Osteocyte (in vitro differentiated cells): ENCODE measurements at regions not wholly inside any gene's neighbourhood (a gene's known extent, or its start where the extent isn't known, plus 50 kb on each side); places are given as distances from the start of the nearest gene placed in this dataset.
A peak's percentile ranks its signal among the peaks of the same experiment; 100 is the strongest.

Experiments
- DNase-seq: peaks from one replicate; pipeline ENCODE4 v3.0.0; 2021; ENCODE audit warnings: mixed read lengths; ENCODE audit not compliant: unreplicated experiment; ENCODE audit errors: extremely low spot score
- H3K27ac Mint-ChIP-seq: one replicate; pipeline ENCODE4 v1.8.0; 2021; ENCODE audit warnings: mild to moderate bottlenecking, mixed read lengths; ENCODE audit not compliant: unreplicated experiment
- H3K27me3 Mint-ChIP-seq: one replicate; pipeline ENCODE4 v1.8.0; 2021; ENCODE audit warnings: mixed read lengths; ENCODE audit not compliant: unreplicated experiment
- H3K36me3 Mint-ChIP-seq: one replicate; pipeline ENCODE4 v1.8.0; 2021; ENCODE audit warnings: mixed read lengths; ENCODE audit not compliant: unreplicated experiment
- H3K4me1 Mint-ChIP-seq: one replicate; pipeline ENCODE4 v1.8.0; 2021; ENCODE audit warnings: mixed read lengths; ENCODE audit not compliant: unreplicated experiment
- H3K4me3 Mint-ChIP-seq: one replicate; pipeline ENCODE4 v1.8.0; 2021; ENCODE audit warnings: mild to moderate bottlenecking, moderate library complexity, mixed read lengths; ENCODE audit not compliant: unreplicated experiment
- H3K9me3 Mint-ChIP-seq: one replicate; pipeline ENCODE4 v1.8.0; 2021; ENCODE audit warnings: mixed read lengths; ENCODE audit not compliant: unreplicated experiment
- TF ChIP-seq, protein P1 (sequence below): fragments of 200-600 bp; sonication (generic); IDR thresholded peaks from 2 replicates; pipeline ENCODE4 v1.5.0; 2021; ENCODE audit warnings: antibody characterized with exemption, mild to moderate bottlenecking, moderate library complexity

DNA sequence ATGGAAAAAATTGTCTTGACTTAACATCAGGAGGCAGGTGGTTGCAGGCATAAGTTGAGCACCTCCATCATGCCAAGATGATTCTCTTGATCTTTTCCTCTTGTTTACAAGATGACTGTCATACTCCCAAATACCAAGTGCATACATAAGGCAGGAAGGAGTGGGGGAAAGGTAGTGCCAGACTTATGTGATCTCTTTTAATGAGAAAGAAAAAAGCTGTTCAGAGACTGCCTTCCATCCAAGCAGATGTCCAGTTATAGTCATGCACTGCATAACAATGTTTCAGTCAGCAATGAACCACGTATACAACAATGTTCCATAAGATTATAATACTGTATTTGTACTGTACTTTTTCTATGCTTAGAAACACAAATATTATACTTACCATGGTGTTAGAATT, 135.7 kb downstream of the EHF start:
- Mint-ChIP-seq H3K27me3 (no peaks in the 10 kb centered on the region), H3K9me3 (peaks cover 7% of the 10 kb centered on the region), H3K36me3 (peaks cover 49% of the 10 kb centered on the region), H3K27ac (no peak overlapping the region), H3K4me1 (no peaks in the 10 kb centered on the region), H3K4me3 (no peak overlapping the region)
- DNase-seq, result no peak
- TF ChIP-seq, protein P1, sequence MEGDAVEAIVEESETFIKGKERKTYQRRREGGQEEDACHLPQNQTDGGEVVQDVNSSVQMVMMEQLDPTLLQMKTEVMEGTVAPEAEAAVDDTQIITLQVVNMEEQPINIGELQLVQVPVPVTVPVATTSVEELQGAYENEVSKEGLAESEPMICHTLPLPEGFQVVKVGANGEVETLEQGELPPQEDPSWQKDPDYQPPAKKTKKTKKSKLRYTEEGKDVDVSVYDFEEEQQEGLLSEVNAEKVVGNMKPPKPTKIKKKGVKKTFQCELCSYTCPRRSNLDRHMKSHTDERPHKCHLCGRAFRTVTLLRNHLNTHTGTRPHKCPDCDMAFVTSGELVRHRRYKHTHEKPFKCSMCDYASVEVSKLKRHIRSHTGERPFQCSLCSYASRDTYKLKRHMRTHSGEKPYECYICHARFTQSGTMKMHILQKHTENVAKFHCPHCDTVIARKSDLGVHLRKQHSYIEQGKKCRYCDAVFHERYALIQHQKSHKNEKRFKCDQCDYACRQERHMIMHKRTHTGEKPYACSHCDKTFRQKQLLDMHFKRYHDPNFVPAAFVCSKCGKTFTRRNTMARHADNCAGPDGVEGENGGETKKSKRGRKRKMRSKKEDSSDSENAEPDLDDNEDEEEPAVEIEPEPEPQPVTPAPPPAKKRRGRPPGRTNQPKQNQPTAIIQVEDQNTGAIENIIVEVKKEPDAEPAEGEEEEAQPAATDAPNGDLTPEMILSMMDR, result no peak

DNA sequence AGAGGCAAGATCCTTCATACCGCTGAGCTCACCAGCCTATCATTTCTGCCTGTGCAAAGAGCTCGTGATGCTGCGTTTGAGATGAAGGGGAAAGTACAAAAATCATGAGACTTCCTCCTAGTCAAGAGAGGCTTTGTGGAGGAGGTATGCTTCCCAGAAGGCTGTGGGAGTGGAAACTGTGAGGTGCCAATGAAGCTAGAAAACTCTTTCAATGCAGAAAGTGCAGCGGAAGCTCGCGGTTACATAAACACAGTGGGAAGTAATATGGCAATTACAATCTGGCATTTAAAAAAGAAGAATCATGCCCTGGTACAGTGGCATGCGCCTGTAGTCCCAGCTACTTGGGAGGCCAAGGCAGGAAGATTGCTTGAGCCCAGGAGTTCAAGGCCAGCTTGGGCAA, 134.8 kb downstream of the EHF start:
- Mint-ChIP-seq H3K27ac (no peak overlapping the region), H3K36me3 (peaks cover 56% of the 10 kb centered on the region), H3K9me3 (peaks cover 7% of the 10 kb centered on the region), H3K4me1 (peaks cover 9% of the 10 kb centered on the region), H3K27me3 (no peaks in the 10 kb centered on the region), H3K4me3 (no peak overlapping the region)
- DNase-seq, result no peak
- TF ChIP-seq, protein P1, result no peak

DNA sequence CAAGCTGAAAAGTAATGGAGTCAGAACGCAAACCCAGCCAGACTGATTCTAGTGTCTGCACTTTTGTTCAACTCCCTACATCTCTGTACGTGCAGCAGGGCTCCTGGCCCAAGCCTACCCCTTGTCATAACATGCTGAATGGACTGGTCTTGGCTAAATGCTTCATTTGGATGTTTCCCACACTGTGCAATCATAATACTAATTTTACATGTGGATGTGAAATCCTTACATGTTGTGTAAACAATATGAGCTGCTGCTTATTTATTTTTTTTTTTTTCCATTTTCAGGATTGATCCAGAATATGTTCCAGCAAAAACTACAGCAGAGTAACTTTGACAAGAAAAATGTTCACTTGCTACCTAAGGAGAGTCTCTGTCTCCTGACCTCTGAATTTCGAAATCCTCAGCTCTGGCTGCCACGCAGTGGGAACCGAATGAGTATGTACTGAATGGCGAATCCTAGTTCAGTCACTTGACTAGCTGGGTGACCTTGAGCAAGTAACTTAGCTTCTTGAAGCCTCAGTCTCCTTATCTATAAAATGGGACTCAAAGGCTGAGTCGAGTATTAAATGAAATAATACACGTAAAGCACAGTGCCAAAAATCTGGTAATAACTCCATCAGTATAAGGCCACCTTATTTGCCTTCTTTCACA, 133.4 kb downstream of the EHF start:
- DNase-seq, result no peak

DNA sequence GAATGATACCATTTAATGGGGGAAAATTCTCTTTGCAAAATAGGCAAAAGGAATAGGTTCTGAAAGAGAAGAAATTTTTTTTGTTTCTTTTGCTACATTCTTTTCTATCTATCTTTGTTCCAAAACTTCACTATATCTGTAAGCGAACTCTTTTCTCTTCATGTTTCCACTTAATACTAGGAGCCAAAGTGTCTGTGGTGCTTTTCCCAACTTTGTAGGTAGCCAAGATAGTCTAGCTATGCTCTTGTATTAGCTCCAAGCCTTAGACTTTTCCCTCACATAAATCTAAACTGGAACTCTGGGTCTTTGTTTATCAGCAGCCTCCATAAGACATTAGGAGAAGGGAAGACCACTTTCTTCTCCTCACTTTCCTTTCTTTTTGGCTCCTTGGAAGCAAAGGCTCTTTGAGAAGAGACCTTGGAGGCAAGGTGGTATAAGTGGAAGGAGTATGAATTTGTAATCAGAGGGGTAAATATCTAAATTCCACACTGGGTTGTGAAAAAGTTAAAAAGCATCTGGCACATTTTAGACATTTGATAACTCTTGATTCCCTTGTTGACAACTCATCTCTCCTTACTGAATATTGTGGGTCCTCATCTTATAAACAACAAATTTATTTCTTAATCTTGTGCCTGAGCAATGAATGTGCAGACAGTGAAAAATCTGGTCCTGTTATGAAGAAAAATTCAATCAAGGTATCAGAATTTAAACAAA, 130.0 kb downstream of the EHF start:
- Mint-ChIP-seq H3K4me3 (no peak overlapping the region), H3K27ac (peak overlapping the region; percentile 70), H3K36me3 (peaks cover 33% of the 10 kb centered on the region), H3K9me3 (no peaks in the 10 kb centered on the region), H3K27me3 (no peaks in the 10 kb centered on the region), H3K4me1 (peaks cover 18% of the 10 kb centered on the region)
- TF ChIP-seq, protein P1, result no peak
- no peak for DNase-seq

More for the DNA sequence above, 133.4 kb downstream of the EHF start:
- Mint-ChIP-seq H3K4me3 (no peak overlapping the region), H3K27me3 (no peaks in the 10 kb centered on the region), H3K27ac (no peak overlapping the region), H3K36me3 (peaks cover 49% of the 10 kb centered on the region), H3K9me3 (peaks cover 1% of the 10 kb centered on the region), H3K4me1 (peaks cover 18% of the 10 kb centered on the region)
- TF ChIP-seq, protein P1, result no peak
